Activated CD8-positive, alpha-beta memory T cell treated with anti-CD3 and anti-CD28 coated beads, Interleukin-2, amount 50 U/mL, for 24 hours (primary cell): ENCODE measurements at regions not wholly inside any gene's neighbourhood (a gene's known extent, or its start where the extent isn't known, plus 50 kb on each side); places are given as distances from the start of the nearest gene placed in this dataset.

ENCODE experiments used
- DNase-seq: peaks from one replicate; pipeline ENCODE4 v3.0.0-alpha.2; 2020; ENCODE audit errors: extremely low read depth

- DNase-seq = no peak
These were observed 123.7 kb upstream of the NCK2 start for GRCh38 chr2:105621038-105621437.

- no peak for DNase-seq
These were observed 126.4 kb upstream of the NCK2 start for GRCh38 chr2:105618351-105618659.

- DNase-seq = no peak
These were observed 126.9 kb upstream of the NCK2 start for GRCh38 chr2:105617631-105618350.

- DNase-seq = no peak
These were observed 129.4 kb upstream of the NCK2 start for GRCh38 chr2:105615305-105615704.

GRCh38 chr2:105611811-105612424 is 132.8 kb upstream of the NCK2 start:
- no peak for DNase-seq

- DNase-seq = no peak
These were observed 133.4 kb upstream of the NCK2 start for GRCh38 chr2:105611333-105611637.

GRCh38 chr2:105610576-105611332 is 134.0 kb upstream of the NCK2 start:
- DNase-seq = no peak

- DNase-seq = no peak
These were observed 134.8 kb upstream of the NCK2 start for GRCh38 chr2:105609746-105610402.

- no peak for DNase-seq
These were observed 136.7 kb upstream of the NCK2 start for GRCh38 chr2:105607920-105608504.

GRCh38 chr2:105606081-105606480 is 138.6 kb upstream of the NCK2 start:
- DNase-seq = no peak

GRCh38 chr2:105604938-105605337 is 139.8 kb upstream of the NCK2 start:
- DNase-seq = no peak

GRCh38 chr2:105600949-105601794 is 143.5 kb upstream of the NCK2 start:
- no peak for DNase-seq

- DNase-seq = no peak
These were observed 144.1 kb upstream of the NCK2 start for GRCh38 chr2:105600602-105600948.

GRCh38 chr2:105600037-105600442 is 144.7 kb upstream of the NCK2 start:
- DNase-seq = no peak

GRCh38 chr2:105598829-105599698 is 145.6 kb upstream of the NCK2 start:
- no peak for DNase-seq

- DNase-seq = no peak
These were observed 146.6 kb upstream of the NCK2 start for GRCh38 chr2:105597806-105598803.

- no peak for DNase-seq
These were observed 147.5 kb upstream of the NCK2 start for GRCh38 chr2:105597011-105597805.

GRCh38 chr2:105596411-105596921 is 148.2 kb upstream of the NCK2 start:
- DNase-seq = no peak
